ENCODE measurements at regions not wholly inside any gene's neighbourhood (a gene's known extent, or its start where the extent isn't known, plus 50 kb on each side); places are given as distances from the start of the nearest gene placed in this dataset.

DNA sequence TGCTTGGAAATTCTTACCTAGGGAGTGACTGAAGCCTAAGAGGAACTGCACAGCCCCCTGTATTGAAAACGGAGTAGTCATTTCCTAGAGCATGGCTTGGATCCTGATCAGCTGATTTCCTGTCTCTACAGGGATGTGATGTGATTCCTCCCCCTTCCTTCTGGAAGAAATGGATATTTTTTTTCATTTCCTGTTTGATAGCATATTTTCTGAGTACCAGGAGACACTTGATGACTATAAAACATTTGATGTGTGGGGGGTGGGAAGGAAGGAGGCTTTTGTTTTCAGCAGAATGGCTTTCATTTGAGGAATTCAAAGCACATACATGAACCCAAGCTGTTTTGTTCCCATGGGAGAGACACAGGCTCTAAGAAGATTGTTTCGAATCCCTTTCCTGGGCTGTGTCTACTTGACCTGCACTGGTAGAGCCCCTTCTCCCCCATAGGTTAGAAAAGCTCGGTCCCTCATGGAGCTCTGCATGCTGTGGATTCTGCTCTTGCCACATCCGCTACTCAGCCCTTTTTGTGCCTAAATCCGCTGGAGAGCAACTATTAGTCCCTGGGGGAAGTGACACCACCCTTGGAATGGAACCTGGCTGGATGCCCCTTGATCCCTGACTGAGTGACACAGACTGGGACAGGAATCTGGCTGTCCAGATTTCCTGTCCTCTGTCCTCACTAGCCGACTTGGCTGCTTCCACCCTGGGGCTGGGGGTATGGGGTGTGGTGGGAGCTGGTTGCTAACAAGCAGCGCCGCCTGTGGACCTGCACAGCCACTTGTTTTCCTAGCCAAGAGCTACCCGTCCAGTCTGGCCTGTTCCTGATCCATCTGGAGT, 71.8 kb upstream of the MACF1 start:
- peaks cover 71% of the 10 kb centered on the region for H3K79me2 ChIP-seq
- no peaks in the 10 kb centered on the region for H3K9me2 ChIP-seq (replicated peaks; ENCODE audit: insufficient read depth)
- no peak overlapping the region for H3K4me3 ChIP-seq
- H3K4me1 ChIP-seq (ENCODE audit: insufficient read depth): peaks cover 8% of the 10 kb centered on the region
- TF ChIP-seq EZH2 (IDR thresholded peaks at IDR 0.05; ENCODE audit: borderline replicate concordance): no peak
- TF ChIP-seq, protein P1, sequence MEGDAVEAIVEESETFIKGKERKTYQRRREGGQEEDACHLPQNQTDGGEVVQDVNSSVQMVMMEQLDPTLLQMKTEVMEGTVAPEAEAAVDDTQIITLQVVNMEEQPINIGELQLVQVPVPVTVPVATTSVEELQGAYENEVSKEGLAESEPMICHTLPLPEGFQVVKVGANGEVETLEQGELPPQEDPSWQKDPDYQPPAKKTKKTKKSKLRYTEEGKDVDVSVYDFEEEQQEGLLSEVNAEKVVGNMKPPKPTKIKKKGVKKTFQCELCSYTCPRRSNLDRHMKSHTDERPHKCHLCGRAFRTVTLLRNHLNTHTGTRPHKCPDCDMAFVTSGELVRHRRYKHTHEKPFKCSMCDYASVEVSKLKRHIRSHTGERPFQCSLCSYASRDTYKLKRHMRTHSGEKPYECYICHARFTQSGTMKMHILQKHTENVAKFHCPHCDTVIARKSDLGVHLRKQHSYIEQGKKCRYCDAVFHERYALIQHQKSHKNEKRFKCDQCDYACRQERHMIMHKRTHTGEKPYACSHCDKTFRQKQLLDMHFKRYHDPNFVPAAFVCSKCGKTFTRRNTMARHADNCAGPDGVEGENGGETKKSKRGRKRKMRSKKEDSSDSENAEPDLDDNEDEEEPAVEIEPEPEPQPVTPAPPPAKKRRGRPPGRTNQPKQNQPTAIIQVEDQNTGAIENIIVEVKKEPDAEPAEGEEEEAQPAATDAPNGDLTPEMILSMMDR (IDR thresholded peaks at IDR 0.05; ENCODE audit: poor library complexity): peak; percentile 26
- TF ChIP-seq EZH2phosphoT487 (IDR thresholded peaks at IDR 0.05; ENCODE audit: low read depth, severe bottlenecking, unreplicated experiment): no peak
- H3K27me3 ChIP-seq: no peaks in the 10 kb centered on the region
- peak; percentile 80 for DNase-seq (ENCODE audit: low spot score)
- no peaks in the 10 kb centered on the region for H3K36me3 ChIP-seq (replicated peaks; ENCODE audit: insufficient read depth, low read depth)
- no peak overlapping the region for H3K4me2 ChIP-seq
- H4K20me1 ChIP-seq (ENCODE audit: insufficient read depth, poor library complexity, severe bottlenecking): peaks cover 3% of the 10 kb centered on the region
- no peaks in the 10 kb centered on the region for H3K9me3 ChIP-seq (ENCODE audit: low read depth)
- H3K27ac ChIP-seq: peak overlapping the region; percentile 51
- no peak overlapping the region for H2AFZ ChIP-seq
- 51% methylated on average over 9 of the region's 9 CpGs for WGBS (ENCODE audit: low lambda C conversion rate, missing lambda C conversion rate)

DNA sequence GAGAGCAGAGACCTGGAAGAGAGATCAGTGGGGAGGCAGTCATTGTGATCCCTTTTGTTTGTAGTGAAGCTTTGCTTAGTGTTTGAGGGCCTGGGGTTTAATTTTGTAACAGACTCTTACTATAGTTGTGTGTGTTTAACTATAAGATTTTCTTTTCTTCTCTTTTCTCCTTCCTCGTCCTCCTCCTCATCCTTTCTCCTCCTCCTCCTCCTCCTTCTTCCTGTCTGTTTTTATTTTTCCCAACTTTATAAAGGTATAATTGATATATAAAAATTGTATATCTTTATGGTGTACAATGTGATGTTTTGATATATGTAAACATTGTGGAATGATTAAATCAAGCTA, 71.2 kb upstream of the MACF1 start:
- Histone ChIP-seq H3K79me2 (peaks cover 72% of the 10 kb centered on the region), H2AFZ (no peak overlapping the region), H4K20me1 (ENCODE audit: insufficient read depth, poor library complexity, severe bottlenecking) (peaks cover 3% of the 10 kb centered on the region), H3K4me3 (no peak overlapping the region), H3K4me2 (no peak overlapping the region), H3K27ac (peak overlapping the region; percentile 51), H3K27me3 (no peaks in the 10 kb centered on the region), H3K9me2 (replicated peaks; ENCODE audit: insufficient read depth) (no peaks in the 10 kb centered on the region), H3K4me1 (ENCODE audit: insufficient read depth) (peaks cover 8% of the 10 kb centered on the region), H3K36me3 (replicated peaks; ENCODE audit: insufficient read depth, low read depth) (no peaks in the 10 kb centered on the region), H3K9me3 (ENCODE audit: low read depth) (no peaks in the 10 kb centered on the region)
- 73% methylated on average over 1 of the region's 1 CpG for WGBS (ENCODE audit: low lambda C conversion rate, missing lambda C conversion rate)
- no peak for DNase-seq (ENCODE audit: low spot score)
- TF ChIP-seq, protein P1 (IDR thresholded peaks at IDR 0.05; ENCODE audit: poor library complexity): no peak
- TF ChIP-seq EZH2phosphoT487 (IDR thresholded peaks at IDR 0.05; ENCODE audit: low read depth, severe bottlenecking, unreplicated experiment) (no peak), EZH2 (IDR thresholded peaks at IDR 0.05; ENCODE audit: borderline replicate concordance) (no peak)

DNA sequence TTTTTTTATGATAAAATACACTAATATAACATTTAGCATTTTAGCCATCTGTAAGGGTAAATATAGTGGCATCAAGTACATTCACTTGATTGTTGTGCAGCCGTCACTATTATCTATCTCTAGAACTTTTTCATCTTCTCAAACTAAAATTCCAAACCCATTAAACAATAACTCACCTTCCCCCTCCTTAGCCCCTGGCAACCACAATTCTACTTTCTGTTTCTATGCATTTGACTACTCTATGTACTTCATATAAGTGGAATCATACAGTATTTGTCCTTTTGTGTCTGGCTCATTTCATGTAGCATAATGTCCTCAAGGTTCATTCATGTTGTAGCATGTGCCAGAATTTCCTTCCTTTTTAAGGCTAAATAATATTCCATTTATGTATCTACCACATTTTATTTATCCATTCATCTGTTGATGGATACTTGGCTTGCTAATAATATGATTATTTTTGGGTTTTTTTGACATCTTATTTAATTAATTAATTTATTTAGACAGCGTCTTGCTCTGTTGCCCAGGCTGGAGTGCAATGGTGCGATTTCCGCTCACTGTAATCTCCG, 69.6 kb upstream of the MACF1 start:
- H3K4me2 ChIP-seq: no peak overlapping the region
- H2AFZ ChIP-seq: no peak overlapping the region
- no peaks in the 10 kb centered on the region for H3K36me3 ChIP-seq (replicated peaks; ENCODE audit: insufficient read depth, low read depth)
- no peak for DNase-seq (ENCODE audit: low spot score)
- H3K4me1 ChIP-seq (ENCODE audit: insufficient read depth): no peaks in the 10 kb centered on the region
- H3K27me3 ChIP-seq: no peaks in the 10 kb centered on the region
- H4K20me1 ChIP-seq (ENCODE audit: insufficient read depth, poor library complexity, severe bottlenecking): peaks cover 3% of the 10 kb centered on the region
- H3K4me3 ChIP-seq: no peak overlapping the region
- WGBS (ENCODE audit: low lambda C conversion rate, missing lambda C conversion rate): 97% methylated on average over 5 of the region's 5 CpGs
- no peak overlapping the region for H3K27ac ChIP-seq
- H3K9me2 ChIP-seq (replicated peaks; ENCODE audit: insufficient read depth): no peaks in the 10 kb centered on the region
- TF ChIP-seq EZH2 (IDR thresholded peaks at IDR 0.05; ENCODE audit: borderline replicate concordance): no peak
- TF ChIP-seq EZH2phosphoT487 (IDR thresholded peaks at IDR 0.05; ENCODE audit: low read depth, severe bottlenecking, unreplicated experiment): no peak
- TF ChIP-seq, protein P1 (IDR thresholded peaks at IDR 0.05; ENCODE audit: poor library complexity): no peak
- no peaks in the 10 kb centered on the region for H3K9me3 ChIP-seq (ENCODE audit: low read depth)
- H3K79me2 ChIP-seq: peaks cover 80% of the 10 kb centered on the region

All from hepatocyte (in vitro differentiated cells).